K562 (cell line): ENCODE measurements at regions not wholly inside any gene's neighbourhood (a gene's known extent, or its start where the extent isn't known, plus 50 kb on each side); places are given as distances from the start of the nearest gene placed in this dataset.

Experiments used
- ATAC-seq: fragments of 200-7000 bp; cut with Tn5 transposase; 3 replicates; pipeline ENCODE4 v1.9.1; 2020; ENCODE audit warnings: moderate library complexity
- BruUV-seq: library from RNA; stranded (reverse); fragments of 400-500 nt; replicated peaks from 2 replicates; lab custom pipeline; 2021; lab: Mats Ljungman, UMichigan
- CTCF ChIA-PET: fragments of 300-600 bp; formaldehyde crosslinking; extraction: SDS; loops from one replicate; lab custom pipeline; 2021; ENCODE audit warnings: low intra/inter-chr PET ratio; lab: Yijun Ruan, JAX
- POLR2A ChIA-PET: fragments of 300-600, 350-650 bp; sonication (Branson Sonifier 250); formaldehyde crosslinking; extraction: SDS; loops from one replicate; lab custom pipeline; 2021; ENCODE audit warnings: antibody characterized with exemption, inconsistent platforms; lab: Yijun Ruan, JAX
- DNase-seq, 4 experiments: peaks; one replicate each; pipeline versions ENCODE4 v3.0.0 to v3.0.0-alpha.2; 2011 to 2018; ENCODE audit warnings: low spot score in 3 of 4, mixed read lengths in 3 of 4; ENCODE audit errors: extremely low read depth in 1 of 4
- FAIRE-seq: peaks from 2 replicates; lab custom pipeline; 2011; peaks lifted over from hg19 to GRCh38; lab: Jason Lieb, UNC
- H2AFZ ChIP-seq: 2 replicates; pipeline ENCODE4 v1.6.0; 2011; ENCODE audit warnings: low read depth, low read length, control low read depth, inconsistent platforms
- H3K27ac ChIP-seq: fragments of 200-600 bp; 3 replicates; pipeline ENCODE4 v1.8.0; 2011; ENCODE audit warnings: low read depth, mild to moderate bottlenecking, control low read depth, inconsistent platforms, low read length, moderate library complexity, mixed read lengths; ENCODE audit errors: extremely low read depth
- H3K27me3 ChIP-seq, 2 experiments: fragments of 300-600 bp in 1 of 2; 2 replicates in 1 of 2; 3 replicates in 1 of 2; pipeline versions ENCODE4 v1.6.0 to v1.8.0; 2011; ENCODE audit warnings: inconsistent platforms in 2 of 2, low read length in 2 of 2, mild to moderate bottlenecking in 1 of 2, mixed read lengths in 1 of 2, moderate library complexity in 1 of 2; ENCODE audit not compliant: control insufficient read depth in 2 of 2, insufficient read depth in 2 of 2
- H3K36me3 ChIP-seq: fragments of 300-600 bp; 3 replicates; pipeline ENCODE4 v1.8.0; 2011; ENCODE audit warnings: mild to moderate bottlenecking, low read length, inconsistent platforms; ENCODE audit not compliant: control insufficient read depth, insufficient read depth
- H3K4me1 ChIP-seq, 2 experiments: fragments of 200-600 bp in 1 of 2; replicated peaks in 1 of 2; 2 replicates in 1 of 2; 3 replicates in 1 of 2; pipeline versions ENCODE4 v1.5.1 to v1.8.0; 2011; ENCODE audit warnings: inconsistent platforms in 2 of 2, low read length in 2 of 2, mild to moderate bottlenecking in 1 of 2, mixed read lengths in 1 of 2, moderate library complexity in 1 of 2; ENCODE audit not compliant: control insufficient read depth in 2 of 2, insufficient read depth in 2 of 2
- H3K4me2 ChIP-seq: 2 replicates; pipeline ENCODE4 v1.6.1; 2011; ENCODE audit warnings: low read length, control low read depth, inconsistent platforms, mixed read lengths; ENCODE audit not compliant: insufficient read depth
- H3K4me3 ChIP-seq: fragments of 200-600 bp; sonication (generic), shearing (Covaris generic); 2 replicates; pipeline ENCODE4 v1.5.1; 2016; ENCODE audit warnings: control low read depth, inconsistent platforms
- H3K79me2 ChIP-seq: fragments of 200-600 bp; 3 replicates; pipeline ENCODE4 v1.8.0; 2011; ENCODE audit warnings: low read length, inconsistent platforms; ENCODE audit not compliant: control insufficient read depth, insufficient read depth
- H3K9ac ChIP-seq, 2 experiments: 2 replicates each; pipeline versions ENCODE4 v1.6.0 to v1.6.1; 2011; ENCODE audit warnings: low read depth in 2 of 2, low read length in 2 of 2, control low read depth in 1 of 2, inconsistent platforms in 1 of 2, mild to moderate bottlenecking in 1 of 2, mixed read lengths in 1 of 2; ENCODE audit not compliant: insufficient read depth in 1 of 2
- H3K9me1 ChIP-seq: one replicate; pipeline ENCODE4 v1.6.0; 2011; ENCODE audit warnings: inconsistent platforms, mild to moderate bottlenecking, low read length, moderate library complexity; ENCODE audit not compliant: control insufficient read depth, insufficient read depth
- H3K9me3 ChIP-seq: replicated peaks from 2 replicates; pipeline ENCODE4 v1.5.1; 2011; ENCODE audit warnings: low read depth, low read length, inconsistent platforms; ENCODE audit not compliant: control insufficient read depth, insufficient read depth
- H4K20me1 ChIP-seq: replicated peaks from 2 replicates; pipeline ENCODE4 v1.6.1; 2011; ENCODE audit warnings: low read length, inconsistent platforms, mixed read lengths; ENCODE audit not compliant: control insufficient read depth, insufficient read depth
- BRF1 ChIP-seq: IDR thresholded peaks from 3 replicates; pipeline ENCODE4 v1.6.1; 2011; ENCODE audit warnings: borderline replicate concordance, mild to moderate bottlenecking; ENCODE audit not compliant: insufficient read length; ENCODE audit errors: extremely low read depth
- CBFB ChIP-seq: sonication (generic); formaldehyde crosslinking; IDR thresholded peaks from 2 replicates; pipeline ENCODE4 v1.4.0; 2020; ENCODE audit warnings: mild to moderate bottlenecking, missing genetic modification reagents
- ETV1 ChIP-seq: fragments of 450-650 bp; conservative IDR thresholded peaks from 2 replicates; pipeline ENCODE4 v1.6.1; 2016; ENCODE audit warnings: missing genetic modification characterization, control low read depth, low read depth, missing compliant biosample characterization
- FOXJ3 ChIP-seq: sonication (generic); formaldehyde crosslinking; IDR thresholded peaks from 2 replicates; pipeline ENCODE4 v1.4.0; 2020; ENCODE audit warnings: mild to moderate bottlenecking, missing genetic modification reagents
- GTF2A2 ChIP-seq: IDR thresholded peaks from 2 replicates; pipeline ENCODE4 v1.6.1; 2016; ENCODE audit warnings: mild to moderate bottlenecking, missing genetic modification characterization, missing compliant biosample characterization
- ID3 ChIP-seq, 2 experiments: fragments of 250-450 bp in 1 of 2; fragments of 450-650 bp in 1 of 2; sonication (Bioruptor Pico) in 1 of 2; IDR thresholded peaks; 2 replicates each; pipeline versions ENCODE4 v1.6.1 to v1.8.0; 2016 to 2021; ENCODE audit warnings: mild to moderate bottlenecking in 2 of 2, moderate library complexity in 2 of 2, missing compliant biosample characterization in 1 of 2, missing genetic modification characterization in 1 of 2
- IFI16 ChIP-seq: fragments of 250-450 bp; sonication (Bioruptor Pico); IDR thresholded peaks from 2 replicates; pipeline ENCODE4 v2.1.2; 2022; ENCODE audit warnings: mild to moderate bottlenecking, inconsistent platforms
- MBD2 ChIP-seq: sonication (generic); IDR thresholded peaks from 2 replicates; pipeline ENCODE4 v1.6.1; 2016; ENCODE audit warnings: low read depth, borderline replicate concordance
- SMARCE1 ChIP-seq: fragments of 450-650 bp; IDR thresholded peaks from 2 replicates; pipeline ENCODE4 v1.7.1; 2016; ENCODE audit warnings: mild to moderate bottlenecking
- SUPT5H ChIP-seq: fragments of 450-650 bp; IDR thresholded peaks from 2 replicates; pipeline ENCODE4 v1.6.1; 2016
- TEAD4 ChIP-seq, 2 experiments: sonication (generic) in 1 of 2; formaldehyde crosslinking in 1 of 2; IDR thresholded peaks; 2 replicates each; pipeline versions ENCODE4 v1.6.1 to v1.8.0; 2012 to 2022; ENCODE audit warnings: borderline replicate concordance in 1 of 2, inconsistent platforms in 1 of 2, low read length in 1 of 2, mild to moderate bottlenecking in 1 of 2, missing genetic modification reagents in 1 of 2
- ZBTB5 ChIP-seq: fragments of 450-650 bp; IDR thresholded peaks from 2 replicates; pipeline ENCODE4 v1.6.1; 2017; ENCODE audit warnings: antibody characterized with exemption
- ZNF324 ChIP-seq: fragments of 250-450 bp; sonication (Bioruptor Pico); IDR thresholded peaks from 2 replicates; pipeline ENCODE4 v1.4.0; 2020; ENCODE audit warnings: mild to moderate bottlenecking
- WGBS: fragments of 100-300 bp; shearing (Covaris generic); methylation state at CpG from one replicate; pipeline ENCODE4 v1.1.6; 2016; ENCODE audit warnings: low coverage, mixed read lengths; ENCODE audit not compliant: insufficient coverage; ENCODE audit errors: missing lambda C conversion rate; 5-methylcytosine and 5-hydroxymethylcytosine counted together
- in situ Hi-C: fragments of 300-500 bp; cut with MboI; formaldehyde crosslinking; loops from 4 replicates; pipeline ENCODE4 v1.15.0; 2018; ENCODE audit warnings: inconsistent platforms, mixed read lengths
- intact Hi-C: fragments of 100-400 bp; cut with micrococcal nuclease; formaldehyde crosslinking; loops from 2 replicates; pipeline ENCODE4 v1.14.2; 2022

- Histone ChIP-seq H4K20me1 (no peaks in the 10 kb centered on the region; the same call in 1 of the 2 replicates), H3K36me3 (no peaks in the 10 kb centered on the region), H3K9me3 (no peaks in the 10 kb centered on the region), H2AFZ (no peak overlapping the region), H3K79me2 (no peaks in the 10 kb centered on the region), H3K27ac (no peak overlapping the region), H3K9me1 (no peaks in the 10 kb centered on the region), H3K4me1 (no peaks in the 10 kb centered on the region), H3K27me3 (no peaks in the 10 kb centered on the region), H3K9ac (no peak overlapping the region), H3K4me3 (no peak overlapping the region), H3K4me2 (no peak overlapping the region)
- FAIRE-seq (no peak), ATAC-seq (no peak), DNase-seq (no peak)
- TF ChIP-seq SUPT5H (no peak), CBFB (no peak), IFI16 (no peak), ETV1 (tag) (no peak), ZBTB5 (no peak), ID3 (CRISPR knock-in tag; IDR thresholded peaks at IDR 0.05) (no peak), ID3 (tag; IDR thresholded peaks at IDR 0.05) (no peak), FOXJ3 (no peak), MBD2 (no peak), SMARCE1 (no peak), GTF2A2 (tag) (no peak), ZNF324 (CRISPR knock-in tag) (no peak), TEAD4 (IDR thresholded peaks at IDR 0.05; ENCODE audit: low read length) (no peak), TEAD4 (CRISPR knock-in tag; IDR thresholded peaks at IDR 0.05; ENCODE audit: borderline replicate concordance) (no peak), BRF1 (no peak)
- BruUV-seq = no TSS peak
- WGBS = 1% methylated on average over 17 of the region's 17 CpGs
- in situ Hi-C loops (no loop called here), intact Hi-C loops (no loop called here)
- POLR2A ChIA-PET = no interaction called here
- CTCF ChIA-PET = no interaction called here
Observed at GRCh38 chr10:121313119-121313875, 284.9 kb downstream of the FGFR2 start.
